Astrocyte (in vitro differentiated cells and primary cell): ENCODE measurements at regions not wholly inside any gene's neighbourhood (a gene's known extent, or its start where the extent isn't known, plus 50 kb on each side); places are given as distances from the start of the nearest gene placed in this dataset.

Experiments
- CTCF ChIP-seq: IDR thresholded peaks from 2 replicates; pipeline ENCODE4 v1.5.1; 2011; ENCODE audit warnings: low read depth, mild to moderate bottlenecking, inconsistent platforms, low read length, moderate library complexity; ENCODE audit not compliant: insufficient read depth
- EZH2 ChIP-seq: IDR thresholded peaks from 2 replicates; pipeline ENCODE4 v1.6.1; 2012; ENCODE audit warnings: mild to moderate bottlenecking, low read length, inconsistent platforms; ENCODE audit not compliant: insufficient read depth

GRCh38 chr3:109430911-109431563 is 93.7 kb upstream of the DPPA4 start:
- TF ChIP-seq CTCF (no peak), EZH2 (no peak)
